Spleen (tissue), 7 donors: ENCODE measurements at regions not wholly inside any gene's neighbourhood (a gene's known extent, or its start where the extent isn't known, plus 50 kb on each side); places are given as distances from the start of the nearest gene placed in this dataset.

Experiments
- CTCF ChIP-seq, 11 experiments: fragments of 200-600 bp in 7 of 11; fragments of 450-650 bp in 4 of 11; sonication (generic) in 4 of 11; IDR thresholded peaks in 8 of 11; conservative IDR thresholded peaks in 3 of 11; 1 replicate in 7 of 11; 2 replicates in 4 of 11; pipeline versions ENCODE4 v1.4.0 to v1.8.0; 2016 to 2021; ENCODE audit warnings: antibody characterized with exemption in 11 of 11, inconsistent platforms in 4 of 11, mild to moderate bottlenecking in 1 of 11
- POLR2A ChIP-seq, 3 donors: fragments of 450-650 bp; IDR thresholded peaks; one replicate each; pipeline ENCODE4 v1.5.1; 2017; ENCODE audit warnings: antibody characterized with exemption in 3 of 3, mild to moderate bottlenecking in 1 of 3
- POLR2AphosphoS5 ChIP-seq, 3 donors: sonication (generic); formaldehyde crosslinking; IDR thresholded peaks; one replicate each; pipeline ENCODE4 v1.5.1; 2017; ENCODE audit warnings: antibody characterized with exemption in 3 of 3
- donor health status: DM: no; HTN: no; CAD: no; lungs with moderate emphysema.
- donor health status: DM: no; HTN: no; CAD: no.
- donor health status: DM: no; HTN: no; CAD: no.

DNA sequence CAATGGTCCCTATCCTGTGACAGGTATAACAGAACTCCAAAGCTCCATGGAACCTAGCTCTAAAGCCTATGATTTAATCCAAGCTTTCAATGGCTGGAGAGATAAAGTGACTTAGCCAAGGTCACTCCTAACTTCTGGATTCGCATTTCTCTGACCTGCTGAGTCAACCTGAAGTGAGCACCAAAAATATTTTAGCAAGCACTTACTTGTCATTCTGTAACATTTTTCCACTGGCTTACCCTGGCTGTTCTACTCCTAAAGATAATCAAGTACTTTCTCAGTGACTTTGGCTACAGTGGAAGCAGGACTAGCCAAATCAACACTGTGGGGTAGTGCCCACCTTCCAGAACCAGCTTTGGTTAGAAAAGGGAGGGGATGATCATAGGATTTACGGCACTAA, 188.3 kb downstream of the OGFRL1 start:
- TF ChIP-seq CTCF (IDR thresholded peaks at IDR 0.05 in 8 of 11, conservative IDR thresholded peaks at IDR 0.05 in 3 of 11) (no peak), POLR2AphosphoS5 (IDR thresholded peaks at IDR 0.05) (no peak), POLR2A (IDR thresholded peaks at IDR 0.05) (no peak)
